ENCODE measurements at regions not wholly inside any gene's neighbourhood (a gene's known extent, or its start where the extent isn't known, plus 50 kb on each side); places are given as distances from the start of the nearest gene placed in this dataset.

- TF ChIP-seq, protein P1, sequence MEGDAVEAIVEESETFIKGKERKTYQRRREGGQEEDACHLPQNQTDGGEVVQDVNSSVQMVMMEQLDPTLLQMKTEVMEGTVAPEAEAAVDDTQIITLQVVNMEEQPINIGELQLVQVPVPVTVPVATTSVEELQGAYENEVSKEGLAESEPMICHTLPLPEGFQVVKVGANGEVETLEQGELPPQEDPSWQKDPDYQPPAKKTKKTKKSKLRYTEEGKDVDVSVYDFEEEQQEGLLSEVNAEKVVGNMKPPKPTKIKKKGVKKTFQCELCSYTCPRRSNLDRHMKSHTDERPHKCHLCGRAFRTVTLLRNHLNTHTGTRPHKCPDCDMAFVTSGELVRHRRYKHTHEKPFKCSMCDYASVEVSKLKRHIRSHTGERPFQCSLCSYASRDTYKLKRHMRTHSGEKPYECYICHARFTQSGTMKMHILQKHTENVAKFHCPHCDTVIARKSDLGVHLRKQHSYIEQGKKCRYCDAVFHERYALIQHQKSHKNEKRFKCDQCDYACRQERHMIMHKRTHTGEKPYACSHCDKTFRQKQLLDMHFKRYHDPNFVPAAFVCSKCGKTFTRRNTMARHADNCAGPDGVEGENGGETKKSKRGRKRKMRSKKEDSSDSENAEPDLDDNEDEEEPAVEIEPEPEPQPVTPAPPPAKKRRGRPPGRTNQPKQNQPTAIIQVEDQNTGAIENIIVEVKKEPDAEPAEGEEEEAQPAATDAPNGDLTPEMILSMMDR (conservative IDR thresholded peaks at IDR 0.05; ENCODE audit: low read depth, low read length), result no peak
- TF ChIP-seq EZH2 (IDR thresholded peaks at IDR 0.05; ENCODE audit: low read length, unreplicated experiment), result no peak
These were observed 678.1 kb upstream of the DPPA4 start for GRCh38 chr3:110015231-110015963.

All from PC-3 (cell line).